Adrenal gland (tissue), 5 donors: ENCODE measurements at regions not wholly inside any gene's neighbourhood (a gene's known extent, or its start where the extent isn't known, plus 50 kb on each side); places are given as distances from the start of the nearest gene placed in this dataset.

Experiments
- CTCF ChIP-seq, 6 experiments: fragments of 450-650 bp in 4 of 6; fragments of 200-600 bp in 2 of 6; sonication (generic) in 1 of 6; IDR thresholded peaks; 1 replicate in 5 of 6; 2 replicates in 1 of 6; pipeline versions ENCODE4 v1.5.1 to v1.8.0; 2016 to 2021; ENCODE audit warnings: antibody characterized with exemption in 6 of 6, mild to moderate bottlenecking in 2 of 6, moderate library complexity in 1 of 6
- POLR2A ChIP-seq, 2 donors: fragments of 450-650 bp; IDR thresholded peaks; one replicate each; pipeline ENCODE4 v1.6.1; 2017; ENCODE audit warnings: antibody characterized with exemption in 2 of 2, mild to moderate bottlenecking in 2 of 2, moderate library complexity in 1 of 2
- donor health status: DM: no; HTN: no; CAD: no.

GRCh38 chr2:193505620-193506019 lies 1310.9 kb upstream of the TMEFF2 start:
- no peak for TF ChIP-seq POLR2A (IDR thresholded peaks at IDR 0.05)
- TF ChIP-seq CTCF (IDR thresholded peaks at IDR 0.05), result no peak
